ENCODE measurements at regions not wholly inside any gene's neighbourhood (a gene's known extent, or its start where the extent isn't known, plus 50 kb on each side); places are given as distances from the start of the nearest gene placed in this dataset.

DNA sequence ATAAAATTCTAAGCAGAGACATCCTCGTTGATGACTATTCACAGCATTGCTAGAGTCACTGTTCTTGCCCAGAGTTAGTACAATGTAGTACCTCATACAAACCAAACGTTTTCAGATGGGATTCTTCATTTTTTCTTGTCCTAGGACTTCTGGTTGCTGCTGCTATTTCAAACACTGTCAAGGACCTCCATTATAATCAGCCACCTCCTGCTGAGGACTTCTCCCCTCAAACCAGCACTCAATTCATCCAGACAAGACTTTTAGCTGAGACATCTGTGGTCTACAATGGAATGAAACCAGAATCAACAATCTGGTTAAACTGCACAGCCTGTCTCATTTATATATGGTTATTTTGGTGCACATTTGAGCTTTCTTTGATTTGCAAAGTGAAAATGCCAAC is 1008.8 kb downstream of the STPG2 start:
- no peak for FAIRE-seq
- Histone ChIP-seq H3K36me3 (ENCODE audit: control insufficient read depth in 2 of 2, insufficient read depth in 2 of 2, low read length in 1 of 2) (no peaks in the 10 kb centered on the region), H3K79me2 (ENCODE audit: control insufficient read depth, insufficient read depth, low read length) (no peaks in the 10 kb centered on the region), H3K27me3 (replicated peaks in 1 of 2; ENCODE audit: control insufficient read depth in 2 of 2, insufficient read depth in 2 of 2, low read length in 1 of 2) (no peaks in the 10 kb centered on the region), H3K4me2 (ENCODE audit: control insufficient read depth, insufficient read depth) (no peak overlapping the region), H3K4me1 (ENCODE audit: control insufficient read depth, insufficient read depth, low read length) (no peaks in the 10 kb centered on the region), H3K27ac (ENCODE audit: control insufficient read depth, insufficient read depth) (no peak overlapping the region), H3K9ac (ENCODE audit: control insufficient read depth, insufficient read depth, low read length) (no peak overlapping the region), H3K9me3 (replicated peaks; ENCODE audit: control insufficient read depth, insufficient read depth, low read length) (no peaks in the 10 kb centered on the region), H2AFZ (ENCODE audit: control insufficient read depth, low read depth, low read length) (no peak overlapping the region), H3K4me3 (no peak overlapping the region), H4K20me1 (ENCODE audit: control insufficient read depth, insufficient read depth) (no peaks in the 10 kb centered on the region)
- ChIA-PET SMC1A (ENCODE audit: uncharacterized antibody, unreplicated experiment) (no interaction called here), POLR2A (no interaction called here), RAD21 (ENCODE audit: unreplicated experiment) (no interaction called here), CTCF (no interaction called here)
- 0% methylated on average over 2 of the region's 2 CpGs for WGBS (ENCODE audit: insufficient coverage, insufficient replicate concordance, low lambda C conversion rate, missing lambda C conversion rate)
- intact Hi-C loops (cut with micrococcal nuclease; ENCODE audit: unreplicated experiment), result no loop called here
- ATAC-seq, result no peak
- no peak for TF ChIP-seq KAT2A (conservative IDR thresholded peaks at IDR 0.05; ENCODE audit: control insufficient read depth, low read depth, low read length)
- TF ChIP-seq TBL1XR1 (IDR thresholded peaks at IDR 0.05; ENCODE audit: low read depth, low read length), result no peak
- no peak for TF ChIP-seq MEF2B (IDR thresholded peaks at IDR 0.05; ENCODE audit: partially characterized antibody, poor library complexity, severe bottlenecking)
- TF ChIP-seq PAX5 (IDR thresholded peaks at IDR 0.05; ENCODE audit: borderline replicate concordance, low read depth, low read length), result no peak
- no peak for TF ChIP-seq EP300 (IDR thresholded peaks at IDR 0.05; ENCODE audit: borderline replicate concordance in 1 of 2, control insufficient read depth in 1 of 2, low read depth in 2 of 2, low read length in 2 of 2)
- no peak for TF ChIP-seq SMAD5 (IDR thresholded peaks at IDR 0.05; ENCODE audit: low read depth)
- no peak for TF ChIP-seq STAT3 (IDR thresholded peaks at IDR 0.05; ENCODE audit: low read depth, low read length)
- no TSS peak for BruUV-seq (replicated peaks)
- DNase-seq (ENCODE audit: low read depth, low spot score), result no peak
- in situ Hi-C loops (cut with MboI), result no loop called here

DNA sequence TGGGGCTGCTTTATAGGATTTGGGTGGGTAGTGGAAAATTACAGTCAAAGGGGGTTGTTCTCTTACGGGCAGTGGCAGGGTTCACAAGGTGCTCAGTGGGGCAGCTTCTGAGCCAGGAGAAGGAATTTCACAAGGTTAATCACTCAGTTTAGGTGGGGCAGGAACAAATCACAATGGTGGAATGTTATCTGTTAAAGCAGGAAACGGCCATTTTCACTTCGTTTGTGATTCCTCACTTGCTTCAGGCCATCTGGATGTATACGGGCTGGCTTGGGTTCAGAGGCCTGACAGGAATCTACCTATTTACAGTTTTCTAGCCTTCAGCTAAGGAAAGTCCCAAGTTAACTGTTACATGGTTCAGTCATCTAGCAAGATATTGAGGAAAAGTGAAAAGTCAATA is 1003.5 kb downstream of the STPG2 start:
- BruUV-seq (replicated peaks), result no TSS peak
- CTCF ChIA-PET, result no interaction called here
- 33% methylated on average over 4 of the region's 4 CpGs for WGBS (ENCODE audit: insufficient coverage, insufficient replicate concordance, low lambda C conversion rate, missing lambda C conversion rate)
- TF ChIP-seq MYB (IDR thresholded peaks at IDR 0.05; ENCODE audit: borderline replicate concordance, low read depth, low read length), result no peak
- no peak for TF ChIP-seq NR2C1 (IDR thresholded peaks at IDR 0.05)
- no peak for TF ChIP-seq ESRRA (IDR thresholded peaks at IDR 0.05; ENCODE audit: low read length)
- TF ChIP-seq ZNF217 (IDR thresholded peaks at IDR 0.05), result no peak
- no peak for TF ChIP-seq NFIC (IDR thresholded peaks at IDR 0.05; ENCODE audit: low read depth, low read length)
- TF ChIP-seq FOXK2 (IDR thresholded peaks at IDR 0.05), result no peak
- TF ChIP-seq, protein P1, sequence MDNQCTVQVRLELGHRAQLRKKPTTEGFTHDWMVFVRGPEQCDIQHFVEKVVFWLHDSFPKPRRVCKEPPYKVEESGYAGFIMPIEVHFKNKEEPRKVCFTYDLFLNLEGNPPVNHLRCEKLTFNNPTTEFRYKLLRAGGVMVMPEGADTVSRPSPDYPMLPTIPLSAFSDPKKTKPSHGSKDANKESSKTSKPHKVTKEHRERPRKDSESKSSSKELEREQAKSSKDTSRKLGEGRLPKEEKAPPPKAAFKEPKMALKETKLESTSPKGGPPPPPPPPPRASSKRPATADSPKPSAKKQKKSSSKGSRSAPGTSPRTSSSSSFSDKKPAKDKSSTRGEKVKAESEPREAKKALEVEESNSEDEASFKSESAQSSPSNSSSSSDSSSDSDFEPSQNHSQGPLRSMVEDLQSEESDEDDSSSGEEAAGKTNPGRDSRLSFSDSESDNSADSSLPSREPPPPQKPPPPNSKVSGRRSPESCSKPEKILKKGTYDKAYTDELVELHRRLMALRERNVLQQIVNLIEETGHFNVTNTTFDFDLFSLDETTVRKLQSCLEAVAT (IDR thresholded peaks at IDR 0.05), result no peak
- TF ChIP-seq PML (IDR thresholded peaks at IDR 0.05; ENCODE audit: low read length), result no peak
- TF ChIP-seq DPF2 (IDR thresholded peaks at IDR 0.05), result no peak

More for the DNA sequence above, 1003.5 kb downstream of the STPG2 start:
- Histone ChIP-seq H3K79me2 (ENCODE audit: control insufficient read depth, insufficient read depth, low read length) (no peaks in the 10 kb centered on the region), H3K4me3 (no peak overlapping the region), H3K36me3 (ENCODE audit: control insufficient read depth in 2 of 2, insufficient read depth in 2 of 2, low read length in 1 of 2) (no peaks in the 10 kb centered on the region), H2AFZ (ENCODE audit: control insufficient read depth, low read depth, low read length) (no peak overlapping the region), H4K20me1 (ENCODE audit: control insufficient read depth, insufficient read depth) (no peaks in the 10 kb centered on the region), H3K4me1 (ENCODE audit: control insufficient read depth, insufficient read depth, low read length) (no peaks in the 10 kb centered on the region), H3K9ac (ENCODE audit: control insufficient read depth, insufficient read depth, low read length) (no peak overlapping the region), H3K9me3 (replicated peaks; ENCODE audit: control insufficient read depth, insufficient read depth, low read length) (no peaks in the 10 kb centered on the region), H3K27me3 (replicated peaks in 1 of 2; ENCODE audit: control insufficient read depth in 2 of 2, insufficient read depth in 2 of 2, low read length in 1 of 2) (no peaks in the 10 kb centered on the region), H3K27ac (ENCODE audit: control insufficient read depth, insufficient read depth) (no peak overlapping the region), H3K4me2 (ENCODE audit: control insufficient read depth, insufficient read depth) (no peak overlapping the region)
- DNase-seq (ENCODE audit: low read depth, low spot score) (no peak), FAIRE-seq (no peak), ATAC-seq (no peak)
- ChIA-PET RAD21 (ENCODE audit: unreplicated experiment) (no interaction called here), SMC1A (ENCODE audit: uncharacterized antibody, unreplicated experiment) (no interaction called here), POLR2A (no interaction called here)
- in situ Hi-C loops (cut with MboI) (no loop called here), intact Hi-C loops (cut with micrococcal nuclease; ENCODE audit: unreplicated experiment) (no loop called here)

Data from GM12878 (cell line).